ENCODE measurements at regions not wholly inside any gene's neighbourhood (a gene's known extent, or its start where the extent isn't known, plus 50 kb on each side); places are given as distances from the start of the nearest gene placed in this dataset.

- TF ChIP-seq, protein P1, sequence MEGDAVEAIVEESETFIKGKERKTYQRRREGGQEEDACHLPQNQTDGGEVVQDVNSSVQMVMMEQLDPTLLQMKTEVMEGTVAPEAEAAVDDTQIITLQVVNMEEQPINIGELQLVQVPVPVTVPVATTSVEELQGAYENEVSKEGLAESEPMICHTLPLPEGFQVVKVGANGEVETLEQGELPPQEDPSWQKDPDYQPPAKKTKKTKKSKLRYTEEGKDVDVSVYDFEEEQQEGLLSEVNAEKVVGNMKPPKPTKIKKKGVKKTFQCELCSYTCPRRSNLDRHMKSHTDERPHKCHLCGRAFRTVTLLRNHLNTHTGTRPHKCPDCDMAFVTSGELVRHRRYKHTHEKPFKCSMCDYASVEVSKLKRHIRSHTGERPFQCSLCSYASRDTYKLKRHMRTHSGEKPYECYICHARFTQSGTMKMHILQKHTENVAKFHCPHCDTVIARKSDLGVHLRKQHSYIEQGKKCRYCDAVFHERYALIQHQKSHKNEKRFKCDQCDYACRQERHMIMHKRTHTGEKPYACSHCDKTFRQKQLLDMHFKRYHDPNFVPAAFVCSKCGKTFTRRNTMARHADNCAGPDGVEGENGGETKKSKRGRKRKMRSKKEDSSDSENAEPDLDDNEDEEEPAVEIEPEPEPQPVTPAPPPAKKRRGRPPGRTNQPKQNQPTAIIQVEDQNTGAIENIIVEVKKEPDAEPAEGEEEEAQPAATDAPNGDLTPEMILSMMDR (IDR thresholded peaks at IDR 0.05): no peak
- TF ChIP-seq POLR2A (IDR thresholded peaks at IDR 0.05) (no peak), EP300 (IDR thresholded peaks at IDR 0.05) (no peak)
Observed at GRCh38 chr5:142242272-142242671, 82.5 kb downstream of the SPRY4 start.
